ENCODE measurements at regions not wholly inside any gene's neighbourhood (a gene's known extent, or its start where the extent isn't known, plus 50 kb on each side); places are given as distances from the start of the nearest gene placed in this dataset.

DNA sequence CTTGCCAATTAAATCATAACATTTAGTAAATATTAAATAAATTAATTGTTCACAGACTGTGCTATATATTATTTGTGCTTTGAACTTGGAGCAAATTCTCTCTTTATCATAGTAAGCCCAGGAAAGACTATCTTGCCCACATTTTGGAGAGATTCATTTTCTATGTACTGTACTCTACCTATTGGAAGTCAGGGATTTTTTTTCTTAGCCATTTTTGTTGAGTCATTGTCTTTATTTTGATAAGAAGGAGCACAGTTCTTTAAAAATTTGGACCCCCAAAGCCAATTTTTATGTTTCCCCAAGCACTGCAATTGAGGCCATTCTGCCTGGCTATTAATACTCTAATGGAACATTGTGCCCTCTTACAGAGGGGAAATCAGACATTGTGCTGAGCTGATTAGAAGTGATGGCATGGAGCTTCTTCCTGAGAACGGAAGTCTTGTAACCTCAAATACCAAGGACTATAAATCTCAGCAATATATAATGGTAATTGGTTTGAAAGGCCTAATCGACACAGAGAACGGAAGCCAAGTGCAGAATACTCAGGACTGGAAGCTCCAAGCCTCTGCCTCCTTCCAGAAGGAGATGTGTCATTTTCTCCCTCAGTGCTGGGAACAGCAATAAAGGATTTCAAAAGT is 188.8 kb upstream of the PAPPA start:
- Histone ChIP-seq H3K4me1 (ENCODE audit: insufficient read depth, low read length, poor library complexity, severe bottlenecking) (no peaks in the 10 kb centered on the region), H3K4me3 (ENCODE audit: low read length, poor library complexity, severe bottlenecking) (no peak overlapping the region), H3K27me3 (ENCODE audit: insufficient read depth, low read length, poor library complexity, severe bottlenecking) (no peaks in the 10 kb centered on the region), H3K36me3 (ENCODE audit: insufficient read depth, low read length) (no peaks in the 10 kb centered on the region), H3K79me2 (ENCODE audit: insufficient read depth, low read length) (no peaks in the 10 kb centered on the region), H3K4me2 (ENCODE audit: low read depth, low read length, poor library complexity, severe bottlenecking) (no peak overlapping the region), H3K9me2 (replicated peaks; ENCODE audit: low read depth, low read length) (no peaks in the 10 kb centered on the region), H3K9me3 (ENCODE audit: insufficient read depth, low read depth, low read length) (no peaks in the 10 kb centered on the region), H3K9ac (ENCODE audit: low read depth, low read length, poor library complexity, severe bottlenecking) (no peak overlapping the region), H2AFZ (ENCODE audit: low read length) (no peak overlapping the region), H4K20me1 (ENCODE audit: insufficient read depth, low read length, poor library complexity, severe bottlenecking) (no peaks in the 10 kb centered on the region), H3F3A (ENCODE audit: low read depth) (no peaks in the 10 kb centered on the region)
- TF ChIP-seq EZH2phosphoT487 (IDR thresholded peaks at IDR 0.05; ENCODE audit: borderline replicate concordance), result no peak
- TF ChIP-seq, protein P1, sequence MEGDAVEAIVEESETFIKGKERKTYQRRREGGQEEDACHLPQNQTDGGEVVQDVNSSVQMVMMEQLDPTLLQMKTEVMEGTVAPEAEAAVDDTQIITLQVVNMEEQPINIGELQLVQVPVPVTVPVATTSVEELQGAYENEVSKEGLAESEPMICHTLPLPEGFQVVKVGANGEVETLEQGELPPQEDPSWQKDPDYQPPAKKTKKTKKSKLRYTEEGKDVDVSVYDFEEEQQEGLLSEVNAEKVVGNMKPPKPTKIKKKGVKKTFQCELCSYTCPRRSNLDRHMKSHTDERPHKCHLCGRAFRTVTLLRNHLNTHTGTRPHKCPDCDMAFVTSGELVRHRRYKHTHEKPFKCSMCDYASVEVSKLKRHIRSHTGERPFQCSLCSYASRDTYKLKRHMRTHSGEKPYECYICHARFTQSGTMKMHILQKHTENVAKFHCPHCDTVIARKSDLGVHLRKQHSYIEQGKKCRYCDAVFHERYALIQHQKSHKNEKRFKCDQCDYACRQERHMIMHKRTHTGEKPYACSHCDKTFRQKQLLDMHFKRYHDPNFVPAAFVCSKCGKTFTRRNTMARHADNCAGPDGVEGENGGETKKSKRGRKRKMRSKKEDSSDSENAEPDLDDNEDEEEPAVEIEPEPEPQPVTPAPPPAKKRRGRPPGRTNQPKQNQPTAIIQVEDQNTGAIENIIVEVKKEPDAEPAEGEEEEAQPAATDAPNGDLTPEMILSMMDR (conservative IDR thresholded peaks at IDR 0.05; ENCODE audit: low read length), result no peak

DNA sequence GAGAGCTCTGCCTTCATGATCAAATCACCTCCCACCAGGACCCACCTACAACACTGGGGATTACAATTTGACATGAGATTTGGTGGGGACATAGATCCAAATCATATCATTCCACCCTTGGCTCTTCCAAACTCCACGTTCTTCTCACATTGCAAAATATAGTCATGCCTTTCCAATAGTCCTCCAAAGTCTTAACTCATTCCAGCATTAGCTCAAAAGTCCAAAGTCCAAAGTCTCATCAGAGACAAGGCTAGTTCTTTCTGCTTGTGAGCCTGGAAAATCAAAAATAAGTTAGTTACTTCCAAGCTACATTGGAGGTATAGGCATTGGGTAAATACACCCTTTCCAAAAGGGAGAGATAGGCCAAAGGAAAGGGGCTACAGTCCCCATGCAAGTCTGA is 186.9 kb upstream of the PAPPA start:
- Histone ChIP-seq H3K27me3 (ENCODE audit: insufficient read depth, low read length, poor library complexity, severe bottlenecking) (no peaks in the 10 kb centered on the region), H3K9ac (ENCODE audit: low read depth, low read length, poor library complexity, severe bottlenecking) (no peak overlapping the region), H3K9me2 (replicated peaks; ENCODE audit: low read depth, low read length) (no peaks in the 10 kb centered on the region), H3K36me3 (ENCODE audit: insufficient read depth, low read length) (no peaks in the 10 kb centered on the region), H2AFZ (ENCODE audit: low read length) (no peak overlapping the region), H3K4me1 (ENCODE audit: insufficient read depth, low read length, poor library complexity, severe bottlenecking) (no peaks in the 10 kb centered on the region), H3K4me3 (ENCODE audit: low read length, poor library complexity, severe bottlenecking) (no peak overlapping the region), H3F3A (ENCODE audit: low read depth) (no peaks in the 10 kb centered on the region), H3K79me2 (ENCODE audit: insufficient read depth, low read length) (no peaks in the 10 kb centered on the region), H4K20me1 (ENCODE audit: insufficient read depth, low read length, poor library complexity, severe bottlenecking) (no peaks in the 10 kb centered on the region), H3K9me3 (ENCODE audit: insufficient read depth, low read depth, low read length) (no peaks in the 10 kb centered on the region), H3K4me2 (ENCODE audit: low read depth, low read length, poor library complexity, severe bottlenecking) (no peak overlapping the region)
- TF ChIP-seq EZH2phosphoT487 (IDR thresholded peaks at IDR 0.05; ENCODE audit: borderline replicate concordance), result no peak
- TF ChIP-seq, protein P1 (conservative IDR thresholded peaks at IDR 0.05; ENCODE audit: low read length), result no peak

DNA sequence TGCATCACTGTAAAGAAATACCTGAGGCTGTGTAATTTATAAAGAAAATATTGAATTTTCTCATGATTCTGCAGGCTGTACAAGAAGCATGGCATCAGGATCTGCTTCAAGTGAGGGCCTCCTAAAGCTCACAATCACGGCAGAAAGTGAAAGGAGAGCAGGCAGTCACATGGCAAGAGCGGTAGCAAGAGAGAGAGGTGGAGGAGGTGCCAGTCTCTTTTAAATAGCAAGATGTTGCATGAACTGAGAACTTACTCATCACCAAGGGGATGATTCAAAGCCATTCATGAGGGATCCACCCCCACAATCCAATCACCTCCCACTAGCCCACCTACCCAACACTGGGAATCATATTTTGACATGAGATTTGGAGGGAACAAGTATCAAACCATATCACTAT is 184.5 kb upstream of the PAPPA start:
- Histone ChIP-seq H3K9ac (ENCODE audit: low read depth, low read length, poor library complexity, severe bottlenecking) (no peak overlapping the region), H2AFZ (ENCODE audit: low read length) (no peak overlapping the region), H3F3A (ENCODE audit: low read depth) (no peaks in the 10 kb centered on the region), H3K4me3 (ENCODE audit: low read length, poor library complexity, severe bottlenecking) (no peak overlapping the region), H4K20me1 (ENCODE audit: insufficient read depth, low read length, poor library complexity, severe bottlenecking) (no peaks in the 10 kb centered on the region), H3K4me2 (ENCODE audit: low read depth, low read length, poor library complexity, severe bottlenecking) (no peak overlapping the region), H3K9me2 (replicated peaks; ENCODE audit: low read depth, low read length) (no peaks in the 10 kb centered on the region), H3K9me3 (ENCODE audit: insufficient read depth, low read depth, low read length) (no peaks in the 10 kb centered on the region), H3K27me3 (ENCODE audit: insufficient read depth, low read length, poor library complexity, severe bottlenecking) (no peaks in the 10 kb centered on the region), H3K79me2 (ENCODE audit: insufficient read depth, low read length) (no peaks in the 10 kb centered on the region), H3K4me1 (ENCODE audit: insufficient read depth, low read length, poor library complexity, severe bottlenecking) (no peaks in the 10 kb centered on the region), H3K36me3 (ENCODE audit: insufficient read depth, low read length) (no peaks in the 10 kb centered on the region)
- TF ChIP-seq, protein P1 (conservative IDR thresholded peaks at IDR 0.05; ENCODE audit: low read length), result no peak
- TF ChIP-seq EZH2phosphoT487 (IDR thresholded peaks at IDR 0.05; ENCODE audit: borderline replicate concordance), result no peak

All from Loucy (cell line).